ENCODE measurements at regions not wholly inside any gene's neighbourhood (a gene's known extent, or its start where the extent isn't known, plus 50 kb on each side); places are given as distances from the start of the nearest gene placed in this dataset.

DNA sequence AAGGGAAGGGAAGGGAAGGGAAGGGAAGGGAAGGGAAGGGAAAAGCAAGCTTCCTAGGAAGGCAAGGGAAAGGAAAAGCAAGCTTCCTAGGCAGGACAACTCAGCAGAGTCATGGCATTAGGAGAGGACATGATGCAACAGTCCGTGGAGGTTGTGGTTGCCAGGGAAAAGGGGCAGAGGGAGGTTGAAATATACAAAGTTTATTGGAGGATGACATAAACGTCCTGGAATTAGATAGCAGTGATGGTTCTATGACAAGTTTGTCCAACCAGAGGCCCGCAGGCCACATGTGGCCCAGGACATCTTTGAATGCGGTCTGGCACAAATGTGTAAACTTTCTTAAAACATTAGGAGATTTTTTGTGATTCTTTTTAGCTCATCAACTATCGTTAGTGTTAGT, 59.8 kb upstream of the OPN4 start:
- TF ChIP-seq, protein P1, sequence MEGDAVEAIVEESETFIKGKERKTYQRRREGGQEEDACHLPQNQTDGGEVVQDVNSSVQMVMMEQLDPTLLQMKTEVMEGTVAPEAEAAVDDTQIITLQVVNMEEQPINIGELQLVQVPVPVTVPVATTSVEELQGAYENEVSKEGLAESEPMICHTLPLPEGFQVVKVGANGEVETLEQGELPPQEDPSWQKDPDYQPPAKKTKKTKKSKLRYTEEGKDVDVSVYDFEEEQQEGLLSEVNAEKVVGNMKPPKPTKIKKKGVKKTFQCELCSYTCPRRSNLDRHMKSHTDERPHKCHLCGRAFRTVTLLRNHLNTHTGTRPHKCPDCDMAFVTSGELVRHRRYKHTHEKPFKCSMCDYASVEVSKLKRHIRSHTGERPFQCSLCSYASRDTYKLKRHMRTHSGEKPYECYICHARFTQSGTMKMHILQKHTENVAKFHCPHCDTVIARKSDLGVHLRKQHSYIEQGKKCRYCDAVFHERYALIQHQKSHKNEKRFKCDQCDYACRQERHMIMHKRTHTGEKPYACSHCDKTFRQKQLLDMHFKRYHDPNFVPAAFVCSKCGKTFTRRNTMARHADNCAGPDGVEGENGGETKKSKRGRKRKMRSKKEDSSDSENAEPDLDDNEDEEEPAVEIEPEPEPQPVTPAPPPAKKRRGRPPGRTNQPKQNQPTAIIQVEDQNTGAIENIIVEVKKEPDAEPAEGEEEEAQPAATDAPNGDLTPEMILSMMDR (IDR thresholded peaks at IDR 0.05; ENCODE audit: insufficient read depth, low read depth, low read length) = no peak
- no peak for TF ChIP-seq EZH2 (IDR thresholded peaks at IDR 0.05; ENCODE audit: insufficient read depth, low read length)

Data from astrocyte (in vitro differentiated cells and primary cell).